RWPE2 (cell line): ENCODE measurements at regions not wholly inside any gene's neighbourhood (a gene's known extent, or its start where the extent isn't known, plus 50 kb on each side); places are given as distances from the start of the nearest gene placed in this dataset.

Source experiments
- ATAC-seq: fragments of 200-7000 bp; cut with Tn5 transposase; 3 replicates; pipeline ENCODE4 v1.9.1; 2021; ENCODE audit warnings: low read depth
- DNase-seq: peaks from one replicate; pipeline ENCODE4 v3.0.0-alpha.2; 2020; ENCODE audit warnings: low spot score
- H3K27ac ChIP-seq: fragments of 450-650 bp; 2 replicates; pipeline ENCODE4 v1.5.1; 2017; ENCODE audit warnings: mild to moderate bottlenecking; ENCODE audit not compliant: poor library complexity, severe bottlenecking
- H3K27me3 ChIP-seq: fragments of 250-450 bp; sonication (Bioruptor Pico); 2 replicates; pipeline ENCODE4 v1.5.1; 2021; ENCODE audit warnings: mild to moderate bottlenecking, moderate library complexity; ENCODE audit not compliant: insufficient read depth, poor library complexity, severe bottlenecking
- H3K36me3 ChIP-seq: fragments of 250-450 bp; sonication (Bioruptor Pico); 2 replicates; pipeline ENCODE4 v1.5.1; 2020; ENCODE audit warnings: low read depth, mild to moderate bottlenecking, moderate library complexity
- H3K4me1 ChIP-seq: fragments of 250-450 bp; sonication (Bioruptor Pico); 2 replicates; pipeline ENCODE4 v1.5.1; 2021; ENCODE audit warnings: mild to moderate bottlenecking, moderate library complexity; ENCODE audit not compliant: insufficient read depth, poor library complexity, severe bottlenecking
- H3K4me3 ChIP-seq: fragments of 250-450 bp; sonication (Bioruptor Pico); 2 replicates; pipeline ENCODE4 v1.5.1; 2021; ENCODE audit warnings: mild to moderate bottlenecking, moderate library complexity; ENCODE audit not compliant: severe bottlenecking
- H3K9me3 ChIP-seq: fragments of 250-450 bp; sonication (Bioruptor Pico); 2 replicates; pipeline ENCODE4 v1.5.1; 2021; ENCODE audit warnings: mild to moderate bottlenecking, moderate library complexity; ENCODE audit not compliant: severe bottlenecking
- CTCF ChIP-seq: fragments of 450-650 bp; IDR thresholded peaks from one replicate; pipeline ENCODE4 v1.5.1; 2017; ENCODE audit warnings: mild to moderate bottlenecking, moderate library complexity; ENCODE audit not compliant: poor library complexity, severe bottlenecking

GRCh38 chr3:69499422-69499821, 113.5 kb upstream of the FRMD4B start:
- Histone ChIP-seq H3K4me3 (no peak overlapping the region), H3K27me3 (no peaks in the 10 kb centered on the region), H3K4me1 (peaks cover 5% of the 10 kb centered on the region), H3K36me3 (peaks cover 8% of the 10 kb centered on the region; the same call in 1 of the 2 replicates), H3K27ac (no peak overlapping the region), H3K9me3 (no peaks in the 10 kb centered on the region)
- no peak for DNase-seq
- no peak for ATAC-seq
- TF ChIP-seq CTCF = no peak

GRCh38 chr3:69496856-69497255, 111.0 kb upstream of the FRMD4B start:
- Histone ChIP-seq H3K27me3 (no peaks in the 10 kb centered on the region), H3K27ac (no peak overlapping the region), H3K36me3 (peaks cover 8% of the 10 kb centered on the region; the same call in 1 of the 2 replicates), H3K9me3 (no peaks in the 10 kb centered on the region), H3K4me1 (no peaks in the 10 kb centered on the region), H3K4me3 (no peak overlapping the region)
- no peak for ATAC-seq
- DNase-seq = no peak
- TF ChIP-seq CTCF = no peak

GRCh38 chr3:69494185-69494584, 108.3 kb upstream of the FRMD4B start:
- no peak for ATAC-seq
- no peaks in the 10 kb centered on the region for H3K9me3 ChIP-seq
- H3K27me3 ChIP-seq = no peaks in the 10 kb centered on the region
- no peak overlapping the region for H3K4me3 ChIP-seq
- DNase-seq = no peak
- no peaks in the 10 kb centered on the region for H3K4me1 ChIP-seq
- H3K36me3 ChIP-seq = peaks cover 8% of the 10 kb centered on the region; the same call in 1 of the 2 replicates
- TF ChIP-seq CTCF = no peak
- no peak overlapping the region for H3K27ac ChIP-seq

GRCh38 chr3:69493157-69493556, 107.3 kb upstream of the FRMD4B start:
- no peak for TF ChIP-seq CTCF
- ATAC-seq (no peak), DNase-seq (no peak)
- peaks cover 8% of the 10 kb centered on the region; the same call in 1 of the 2 replicates for H3K36me3 ChIP-seq
- H3K9me3 ChIP-seq = no peaks in the 10 kb centered on the region
- H3K27me3 ChIP-seq = no peaks in the 10 kb centered on the region
- no peaks in the 10 kb centered on the region for H3K4me1 ChIP-seq
- no peak overlapping the region for H3K27ac ChIP-seq
- no peak overlapping the region for H3K4me3 ChIP-seq

GRCh38 chr3:69491975-69492374, 106.1 kb upstream of the FRMD4B start:
- Histone ChIP-seq H3K27ac (no peak overlapping the region), H3K9me3 (no peaks in the 10 kb centered on the region), H3K36me3 (peaks cover 8% of the 10 kb centered on the region; the same call in 1 of the 2 replicates), H3K4me1 (no peaks in the 10 kb centered on the region), H3K4me3 (no peak overlapping the region), H3K27me3 (no peaks in the 10 kb centered on the region)
- DNase-seq = no peak
- no peak for TF ChIP-seq CTCF
- ATAC-seq = no peak
